ENCODE measurements at regions not wholly inside any gene's neighbourhood (a gene's known extent, or its start where the extent isn't known, plus 50 kb on each side); places are given as distances from the start of the nearest gene placed in this dataset.

- Histone ChIP-seq H2AFZ (ENCODE audit: low read length) (no peak overlapping the region), H3K79me2 (ENCODE audit: low read length) (no peaks in the 10 kb centered on the region), H4K20me1 (ENCODE audit: insufficient read depth, low read depth, low read length) (no peaks in the 10 kb centered on the region), H3K9me2 (replicated peaks; ENCODE audit: insufficient read depth, low read length) (no peaks in the 10 kb centered on the region), H3K4me2 (ENCODE audit: low read depth, low read length, poor library complexity, severe bottlenecking) (no peak overlapping the region), H3K27me3 (ENCODE audit: low read length) (no peaks in the 10 kb centered on the region), H3K27ac (ENCODE audit: low read length) (no peak overlapping the region), H3K4me3 (ENCODE audit: low read length) (no peak overlapping the region), H3K9ac (ENCODE audit: low read length) (no peak overlapping the region), H3K36me3 (ENCODE audit: insufficient read depth, low read length) (no peaks in the 10 kb centered on the region), H3K4me1 (ENCODE audit: low read length) (no peaks in the 10 kb centered on the region), H3K9me3 (ENCODE audit: low read length) (no peaks in the 10 kb centered on the region)
- no peak for DNase-seq
Measured at GRCh38 chr10:28202941-28203352, 99.9 kb downstream of the MPP7 start.

GRCh38 chr10:28201410-28202400, 101.2 kb downstream of the MPP7 start:
- Histone ChIP-seq H3K4me2 (ENCODE audit: low read depth, low read length, poor library complexity, severe bottlenecking) (no peak overlapping the region), H2AFZ (ENCODE audit: low read length) (no peak overlapping the region), H3K4me3 (ENCODE audit: low read length) (no peak overlapping the region), H3K9ac (ENCODE audit: low read length) (no peak overlapping the region), H3K36me3 (ENCODE audit: insufficient read depth, low read length) (no peaks in the 10 kb centered on the region), H3K9me3 (ENCODE audit: low read length) (no peaks in the 10 kb centered on the region), H3K9me2 (replicated peaks; ENCODE audit: insufficient read depth, low read length) (no peaks in the 10 kb centered on the region), H3K79me2 (ENCODE audit: low read length) (no peaks in the 10 kb centered on the region), H4K20me1 (ENCODE audit: insufficient read depth, low read depth, low read length) (no peaks in the 10 kb centered on the region), H3K4me1 (ENCODE audit: low read length) (no peaks in the 10 kb centered on the region), H3K27me3 (ENCODE audit: low read length) (no peaks in the 10 kb centered on the region), H3K27ac (ENCODE audit: low read length) (no peak overlapping the region)
- no peak for DNase-seq

GRCh38 chr10:28200775-28201174, 102.1 kb downstream of the MPP7 start:
- Histone ChIP-seq H3K27me3 (ENCODE audit: low read length) (no peaks in the 10 kb centered on the region), H3K9ac (ENCODE audit: low read length) (no peak overlapping the region), H3K4me2 (ENCODE audit: low read depth, low read length, poor library complexity, severe bottlenecking) (no peak overlapping the region), H3K9me3 (ENCODE audit: low read length) (no peaks in the 10 kb centered on the region), H3K36me3 (ENCODE audit: insufficient read depth, low read length) (no peaks in the 10 kb centered on the region), H3K4me1 (ENCODE audit: low read length) (no peaks in the 10 kb centered on the region), H3K4me3 (ENCODE audit: low read length) (no peak overlapping the region), H3K27ac (ENCODE audit: low read length) (no peak overlapping the region), H3K79me2 (ENCODE audit: low read length) (no peaks in the 10 kb centered on the region), H3K9me2 (replicated peaks; ENCODE audit: insufficient read depth, low read length) (no peaks in the 10 kb centered on the region), H2AFZ (ENCODE audit: low read length) (no peak overlapping the region), H4K20me1 (ENCODE audit: insufficient read depth, low read depth, low read length) (no peaks in the 10 kb centered on the region)
- DNase-seq: no peak

GRCh38 chr10:28199941-28200340, 102.9 kb downstream of the MPP7 start:
- Histone ChIP-seq H3K9me3 (ENCODE audit: low read length) (no peaks in the 10 kb centered on the region), H3K79me2 (ENCODE audit: low read length) (no peaks in the 10 kb centered on the region), H3K4me1 (ENCODE audit: low read length) (no peaks in the 10 kb centered on the region), H3K27me3 (ENCODE audit: low read length) (no peaks in the 10 kb centered on the region), H4K20me1 (ENCODE audit: insufficient read depth, low read depth, low read length) (no peaks in the 10 kb centered on the region), H3K9me2 (replicated peaks; ENCODE audit: insufficient read depth, low read length) (no peaks in the 10 kb centered on the region), H3K27ac (ENCODE audit: low read length) (no peak overlapping the region), H3K9ac (ENCODE audit: low read length) (no peak overlapping the region), H3K4me2 (ENCODE audit: low read depth, low read length, poor library complexity, severe bottlenecking) (no peak overlapping the region), H2AFZ (ENCODE audit: low read length) (no peak overlapping the region), H3K4me3 (ENCODE audit: low read length) (no peak overlapping the region), H3K36me3 (ENCODE audit: insufficient read depth, low read length) (no peaks in the 10 kb centered on the region)
- DNase-seq: no peak

GRCh38 chr10:28190196-28190595, 112.7 kb downstream of the MPP7 start:
- Histone ChIP-seq H3K4me2 (ENCODE audit: low read depth, low read length, poor library complexity, severe bottlenecking) (no peak overlapping the region), H4K20me1 (ENCODE audit: insufficient read depth, low read depth, low read length) (no peaks in the 10 kb centered on the region), H3K9me2 (replicated peaks; ENCODE audit: insufficient read depth, low read length) (no peaks in the 10 kb centered on the region), H3K27me3 (ENCODE audit: low read length) (no peaks in the 10 kb centered on the region), H3K79me2 (ENCODE audit: low read length) (no peaks in the 10 kb centered on the region), H3K9ac (ENCODE audit: low read length) (no peak overlapping the region), H3K4me1 (ENCODE audit: low read length) (no peaks in the 10 kb centered on the region), H3K4me3 (ENCODE audit: low read length) (no peak overlapping the region), H3K27ac (ENCODE audit: low read length) (no peak overlapping the region), H3K9me3 (ENCODE audit: low read length) (no peaks in the 10 kb centered on the region), H2AFZ (ENCODE audit: low read length) (no peak overlapping the region), H3K36me3 (ENCODE audit: insufficient read depth, low read length) (no peaks in the 10 kb centered on the region)
- no peak for DNase-seq

- H3K4me1 ChIP-seq (ENCODE audit: low read length): no peaks in the 10 kb centered on the region
- H3K4me2 ChIP-seq (ENCODE audit: low read depth, low read length, poor library complexity, severe bottlenecking): no peak overlapping the region
- H3K27me3 ChIP-seq (ENCODE audit: low read length): no peaks in the 10 kb centered on the region
- H2AFZ ChIP-seq (ENCODE audit: low read length): no peak overlapping the region
- no peaks in the 10 kb centered on the region for H3K36me3 ChIP-seq (ENCODE audit: insufficient read depth, low read length)
- H3K79me2 ChIP-seq (ENCODE audit: low read length): no peaks in the 10 kb centered on the region
- no peak overlapping the region for H3K9ac ChIP-seq (ENCODE audit: low read length)
- no peaks in the 10 kb centered on the region for H3K9me2 ChIP-seq (replicated peaks; ENCODE audit: insufficient read depth, low read length)
- no peak overlapping the region for H3K4me3 ChIP-seq (ENCODE audit: low read length)
- H3K27ac ChIP-seq (ENCODE audit: low read length): no peak overlapping the region
- no peaks in the 10 kb centered on the region for H3K9me3 ChIP-seq (ENCODE audit: low read length)
- no peak for DNase-seq
- H4K20me1 ChIP-seq (ENCODE audit: insufficient read depth, low read depth, low read length): no peaks in the 10 kb centered on the region
Measured at GRCh38 chr10:28188526-28188925, 114.3 kb downstream of the MPP7 start.

- H3K4me1 ChIP-seq (ENCODE audit: low read length): no peaks in the 10 kb centered on the region
- no peaks in the 10 kb centered on the region for H3K9me2 ChIP-seq (replicated peaks; ENCODE audit: insufficient read depth, low read length)
- no peak for DNase-seq
- H3K79me2 ChIP-seq (ENCODE audit: low read length): no peaks in the 10 kb centered on the region
- no peaks in the 10 kb centered on the region for H3K9me3 ChIP-seq (ENCODE audit: low read length)
- no peaks in the 10 kb centered on the region for H3K27me3 ChIP-seq (ENCODE audit: low read length)
- no peak overlapping the region for H3K4me3 ChIP-seq (ENCODE audit: low read length)
- no peaks in the 10 kb centered on the region for H3K36me3 ChIP-seq (ENCODE audit: insufficient read depth, low read length)
- H2AFZ ChIP-seq (ENCODE audit: low read length): no peak overlapping the region
- H3K27ac ChIP-seq (ENCODE audit: low read length): no peak overlapping the region
- no peak overlapping the region for H3K9ac ChIP-seq (ENCODE audit: low read length)
- H4K20me1 ChIP-seq (ENCODE audit: insufficient read depth, low read depth, low read length): no peaks in the 10 kb centered on the region
- no peak overlapping the region for H3K4me2 ChIP-seq (ENCODE audit: low read depth, low read length, poor library complexity, severe bottlenecking)
Measured at GRCh38 chr10:28186887-28187578, 115.8 kb downstream of the MPP7 start.

- Histone ChIP-seq H3K27me3 (ENCODE audit: low read length) (no peaks in the 10 kb centered on the region), H3K9ac (ENCODE audit: low read length) (no peak overlapping the region), H2AFZ (ENCODE audit: low read length) (no peak overlapping the region), H3K4me1 (ENCODE audit: low read length) (no peaks in the 10 kb centered on the region), H4K20me1 (ENCODE audit: insufficient read depth, low read depth, low read length) (no peaks in the 10 kb centered on the region), H3K36me3 (ENCODE audit: insufficient read depth, low read length) (no peaks in the 10 kb centered on the region), H3K9me3 (ENCODE audit: low read length) (no peaks in the 10 kb centered on the region), H3K9me2 (replicated peaks; ENCODE audit: insufficient read depth, low read length) (no peaks in the 10 kb centered on the region), H3K79me2 (ENCODE audit: low read length) (no peaks in the 10 kb centered on the region), H3K4me3 (ENCODE audit: low read length) (no peak overlapping the region), H3K4me2 (ENCODE audit: low read depth, low read length, poor library complexity, severe bottlenecking) (no peak overlapping the region), H3K27ac (ENCODE audit: low read length) (no peak overlapping the region)
- DNase-seq: no peak
Measured at GRCh38 chr10:28186461-28186860, 116.4 kb downstream of the MPP7 start.
